ENCODE measurements at regions not wholly inside any gene's neighbourhood (a gene's known extent, or its start where the extent isn't known, plus 50 kb on each side); places are given as distances from the start of the nearest gene placed in this dataset.

- TF ChIP-seq, protein P1, sequence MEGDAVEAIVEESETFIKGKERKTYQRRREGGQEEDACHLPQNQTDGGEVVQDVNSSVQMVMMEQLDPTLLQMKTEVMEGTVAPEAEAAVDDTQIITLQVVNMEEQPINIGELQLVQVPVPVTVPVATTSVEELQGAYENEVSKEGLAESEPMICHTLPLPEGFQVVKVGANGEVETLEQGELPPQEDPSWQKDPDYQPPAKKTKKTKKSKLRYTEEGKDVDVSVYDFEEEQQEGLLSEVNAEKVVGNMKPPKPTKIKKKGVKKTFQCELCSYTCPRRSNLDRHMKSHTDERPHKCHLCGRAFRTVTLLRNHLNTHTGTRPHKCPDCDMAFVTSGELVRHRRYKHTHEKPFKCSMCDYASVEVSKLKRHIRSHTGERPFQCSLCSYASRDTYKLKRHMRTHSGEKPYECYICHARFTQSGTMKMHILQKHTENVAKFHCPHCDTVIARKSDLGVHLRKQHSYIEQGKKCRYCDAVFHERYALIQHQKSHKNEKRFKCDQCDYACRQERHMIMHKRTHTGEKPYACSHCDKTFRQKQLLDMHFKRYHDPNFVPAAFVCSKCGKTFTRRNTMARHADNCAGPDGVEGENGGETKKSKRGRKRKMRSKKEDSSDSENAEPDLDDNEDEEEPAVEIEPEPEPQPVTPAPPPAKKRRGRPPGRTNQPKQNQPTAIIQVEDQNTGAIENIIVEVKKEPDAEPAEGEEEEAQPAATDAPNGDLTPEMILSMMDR (IDR thresholded peaks at IDR 0.05): no peak
- TF ChIP-seq POLR2A (IDR thresholded peaks at IDR 0.05): no peak
These were observed 191.8 kb upstream of the PLXNC1 start for GRCh38 chr12:93956551-93956950.
